Smooth muscle cell (in vitro differentiated cells): ENCODE measurements at regions not wholly inside any gene's neighbourhood (a gene's known extent, or its start where the extent isn't known, plus 50 kb on each side); places are given as distances from the start of the nearest gene placed in this dataset.
A peak's percentile ranks its signal among the peaks of the same experiment; 100 is the strongest.

Experiments used
- DNase-seq: peaks from one replicate; lab custom pipeline; 2025; ENCODE audit not compliant: unreplicated experiment; lab: John Stamatoyannopoulos, UW
- H2AFZ ChIP-seq: fragments of 200-600 bp; sonication (generic); 2 replicates; pipeline ENCODE4 v1.6.0; 2016; ENCODE audit warnings: antibody characterized with exemption, low read depth, mild to moderate bottlenecking
- H3F3A ChIP-seq: fragments of 200-600 bp; sonication (generic); 2 replicates; pipeline ENCODE4 v1.6.0; 2017; ENCODE audit warnings: antibody characterized with exemption, low read depth
- H3K27ac ChIP-seq: fragments of 200-600 bp; sonication (generic); 2 replicates; pipeline ENCODE4 v1.5.1; 2016; ENCODE audit warnings: low read depth, mild to moderate bottlenecking
- H3K27me3 ChIP-seq: fragments of 200-600 bp; sonication (generic); 2 replicates; pipeline ENCODE4 v1.6.1; 2016; ENCODE audit warnings: low read depth, mild to moderate bottlenecking
- H3K36me3 ChIP-seq: fragments of 200-600 bp; sonication (generic); 2 replicates; pipeline ENCODE4 v1.5.1; 2016; ENCODE audit warnings: low read depth
- H3K4me1 ChIP-seq: fragments of 200-600 bp; sonication (generic); 2 replicates; pipeline ENCODE4 v1.5.1; 2016; ENCODE audit warnings: low read depth
- H3K4me2 ChIP-seq: fragments of 200-600 bp; sonication (generic); 2 replicates; pipeline ENCODE4 v1.6.0; 2016; ENCODE audit warnings: mild to moderate bottlenecking
- H3K4me3 ChIP-seq: fragments of 200-600 bp; sonication (generic); 2 replicates; pipeline ENCODE4 v1.5.1; 2016; ENCODE audit warnings: mild to moderate bottlenecking
- H3K79me2 ChIP-seq: fragments of 200-600 bp; sonication (generic); 2 replicates; pipeline ENCODE4 v1.6.0; 2016; ENCODE audit warnings: low read depth, mild to moderate bottlenecking
- H3K9ac ChIP-seq: fragments of 200-600 bp; sonication (generic); 2 replicates; pipeline ENCODE4 v1.6.0; 2016; ENCODE audit warnings: low read depth
- H3K9me3 ChIP-seq: fragments of 200-600 bp; sonication (generic); replicated peaks from 2 replicates; pipeline ENCODE4 v1.5.1; 2016; ENCODE audit warnings: low read depth
- H4K20me1 ChIP-seq: fragments of 200-600 bp; sonication (generic); 2 replicates; pipeline ENCODE4 v1.6.0; 2016; ENCODE audit warnings: low read depth
- CTCF ChIP-seq: fragments of 200-600 bp; sonication (generic); IDR thresholded peaks from 2 replicates; pipeline ENCODE4 v1.5.1; 2017; ENCODE audit warnings: borderline replicate concordance, mild to moderate bottlenecking, antibody characterized with exemption; ENCODE audit not compliant: insufficient read depth, poor library complexity, severe bottlenecking
- WGBS: methylation state at CpG from one replicate; pipeline ENCODE4 v1.1.7; 2016; ENCODE audit warnings: low lambda C conversion rate; 5-methylcytosine and 5-hydroxymethylcytosine counted together

GRCh38 chr2:49291619-49292018 lies 137.3 kb upstream of the FSHR start:
- peaks cover 17% of the 10 kb centered on the region for H3K4me1 ChIP-seq
- no peak for DNase-seq
- WGBS = 69% methylated on average over 3 of the region's 3 CpGs
- no peaks in the 10 kb centered on the region for H3K79me2 ChIP-seq
- no peaks in the 10 kb centered on the region for H3F3A ChIP-seq
- no peak overlapping the region for H3K4me3 ChIP-seq
- H3K36me3 ChIP-seq = no peaks in the 10 kb centered on the region
- no peaks in the 10 kb centered on the region for H4K20me1 ChIP-seq
- H3K9ac ChIP-seq = no peak overlapping the region
- H3K27me3 ChIP-seq = no peaks in the 10 kb centered on the region
- no peak overlapping the region for H3K27ac ChIP-seq
- H3K9me3 ChIP-seq = no peaks in the 10 kb centered on the region
- H2AFZ ChIP-seq = no peak overlapping the region
- no peak for TF ChIP-seq CTCF
- no peak overlapping the region for H3K4me2 ChIP-seq

GRCh38 chr2:49289711-49290110 lies 135.4 kb upstream of the FSHR start:
- 95% methylated on average over 2 of the region's 2 CpGs for WGBS
- DNase-seq = no peak

GRCh38 chr2:49288902-49289700 lies 134.8 kb upstream of the FSHR start:
- Histone ChIP-seq H3K4me2 (peak overlapping the region; percentile 37), H3K27me3 (no peaks in the 10 kb centered on the region), H4K20me1 (no peaks in the 10 kb centered on the region), H2AFZ (no peak overlapping the region), H3K9me3 (no peaks in the 10 kb centered on the region), H3K79me2 (no peaks in the 10 kb centered on the region), H3K4me3 (no peak overlapping the region), H3F3A (no peaks in the 10 kb centered on the region), H3K9ac (no peak overlapping the region), H3K36me3 (no peaks in the 10 kb centered on the region), H3K27ac (no peak overlapping the region), H3K4me1 (peaks cover 17% of the 10 kb centered on the region)
- DNase-seq = no peak
- WGBS = 47% methylated on average over 2 of the region's 2 CpGs
- TF ChIP-seq CTCF = no peak

More at GRCh38 chr2:49289711-49290110, 135.4 kb upstream of the FSHR start:
- Histone ChIP-seq H3K4me1 (peaks cover 17% of the 10 kb centered on the region), H3K36me3 (no peaks in the 10 kb centered on the region), H3K27ac (no peak overlapping the region), H3K27me3 (no peaks in the 10 kb centered on the region), H3K79me2 (no peaks in the 10 kb centered on the region), H2AFZ (no peak overlapping the region), H3F3A (no peaks in the 10 kb centered on the region), H3K9me3 (no peaks in the 10 kb centered on the region), H3K4me3 (no peak overlapping the region), H3K4me2 (peak overlapping the region; percentile 37), H4K20me1 (no peaks in the 10 kb centered on the region), H3K9ac (no peak overlapping the region)
- no peak for TF ChIP-seq CTCF
